ENCODE measurements at regions not wholly inside any gene's neighbourhood (a gene's known extent, or its start where the extent isn't known, plus 50 kb on each side); places are given as distances from the start of the nearest gene placed in this dataset.
A peak's percentile ranks its signal among the peaks of the same experiment; 100 is the strongest.

DNA sequence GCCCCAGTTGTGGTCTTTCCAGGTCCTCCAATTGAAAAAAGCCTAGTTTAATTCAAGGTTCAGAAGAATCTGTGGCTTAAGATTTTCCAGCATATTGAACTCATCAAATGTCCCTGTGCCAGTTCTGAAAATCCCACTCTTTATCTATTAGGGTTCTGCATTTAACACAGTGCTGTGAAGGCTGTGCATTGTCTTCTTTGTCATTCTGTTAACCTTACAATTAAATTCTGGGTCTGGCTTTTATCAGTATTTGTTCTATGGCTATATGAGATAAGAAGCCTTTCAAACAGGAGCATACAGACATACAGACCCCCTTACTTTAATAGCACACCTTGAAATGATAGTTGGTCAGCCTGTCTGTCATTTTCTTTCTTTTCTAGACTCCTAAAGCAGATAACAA lies 362.1 kb upstream of the DACH1 start:
- no peak for DNase-seq (ENCODE audit: low read depth)
- H3K4me3 ChIP-seq (ENCODE audit: low read depth, low read length): no peak overlapping the region
- TF ChIP-seq POLR2A (IDR thresholded peaks at IDR 0.05; ENCODE audit: extremely low read depth, insufficient read length) (no peak), MYC (IDR thresholded peaks at IDR 0.05; ENCODE audit: low read depth, low read length) (no peak)
- TF ChIP-seq, protein P1, sequence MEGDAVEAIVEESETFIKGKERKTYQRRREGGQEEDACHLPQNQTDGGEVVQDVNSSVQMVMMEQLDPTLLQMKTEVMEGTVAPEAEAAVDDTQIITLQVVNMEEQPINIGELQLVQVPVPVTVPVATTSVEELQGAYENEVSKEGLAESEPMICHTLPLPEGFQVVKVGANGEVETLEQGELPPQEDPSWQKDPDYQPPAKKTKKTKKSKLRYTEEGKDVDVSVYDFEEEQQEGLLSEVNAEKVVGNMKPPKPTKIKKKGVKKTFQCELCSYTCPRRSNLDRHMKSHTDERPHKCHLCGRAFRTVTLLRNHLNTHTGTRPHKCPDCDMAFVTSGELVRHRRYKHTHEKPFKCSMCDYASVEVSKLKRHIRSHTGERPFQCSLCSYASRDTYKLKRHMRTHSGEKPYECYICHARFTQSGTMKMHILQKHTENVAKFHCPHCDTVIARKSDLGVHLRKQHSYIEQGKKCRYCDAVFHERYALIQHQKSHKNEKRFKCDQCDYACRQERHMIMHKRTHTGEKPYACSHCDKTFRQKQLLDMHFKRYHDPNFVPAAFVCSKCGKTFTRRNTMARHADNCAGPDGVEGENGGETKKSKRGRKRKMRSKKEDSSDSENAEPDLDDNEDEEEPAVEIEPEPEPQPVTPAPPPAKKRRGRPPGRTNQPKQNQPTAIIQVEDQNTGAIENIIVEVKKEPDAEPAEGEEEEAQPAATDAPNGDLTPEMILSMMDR (IDR thresholded peaks at IDR 0.05; ENCODE audit: low read depth, low read length): no peak
- TF ChIP-seq, protein P2, sequence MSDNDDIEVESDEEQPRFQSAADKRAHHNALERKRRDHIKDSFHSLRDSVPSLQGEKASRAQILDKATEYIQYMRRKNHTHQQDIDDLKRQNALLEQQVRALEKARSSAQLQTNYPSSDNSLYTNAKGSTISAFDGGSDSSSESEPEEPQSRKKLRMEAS (IDR thresholded peaks at IDR 0.05; ENCODE audit: low read depth, low read length): no peak

GRCh38 chr13:72221276-72221962 lies 354.4 kb upstream of the DACH1 start:
- TF ChIP-seq, protein P1 (IDR thresholded peaks at IDR 0.05; ENCODE audit: low read depth, low read length): peak; percentile 92
- TF ChIP-seq POLR2A (IDR thresholded peaks at IDR 0.05; ENCODE audit: extremely low read depth, insufficient read length): no peak
- peak; percentile 48 for DNase-seq (ENCODE audit: low read depth)
- no peak overlapping the region for H3K4me3 ChIP-seq (ENCODE audit: low read depth, low read length)

GRCh38 chr13:72218966-72219365 lies 352.0 kb upstream of the DACH1 start:
- H3K4me3 ChIP-seq (ENCODE audit: low read depth, low read length): no peak overlapping the region
- no peak for TF ChIP-seq MYC (IDR thresholded peaks at IDR 0.05; ENCODE audit: low read depth, low read length)
- TF ChIP-seq, protein P2 (IDR thresholded peaks at IDR 0.05; ENCODE audit: low read depth, low read length): no peak
- no peak for TF ChIP-seq POLR2A (IDR thresholded peaks at IDR 0.05; ENCODE audit: extremely low read depth, insufficient read length)
- TF ChIP-seq, protein P1 (IDR thresholded peaks at IDR 0.05; ENCODE audit: low read depth, low read length): no peak
- no peak for DNase-seq (ENCODE audit: low read depth)

- TF ChIP-seq, protein P1 (IDR thresholded peaks at IDR 0.05; ENCODE audit: low read depth, low read length): no peak
- TF ChIP-seq, protein P2 (IDR thresholded peaks at IDR 0.05; ENCODE audit: low read depth, low read length): no peak
- TF ChIP-seq POLR2A (IDR thresholded peaks at IDR 0.05; ENCODE audit: extremely low read depth, insufficient read length) (no peak), MYC (IDR thresholded peaks at IDR 0.05; ENCODE audit: low read depth, low read length) (no peak)
- no peak overlapping the region for H3K4me3 ChIP-seq (ENCODE audit: low read depth, low read length)
- DNase-seq (ENCODE audit: low read depth): no peak
Measured at GRCh38 chr13:72217142-72217541, 350.1 kb upstream of the DACH1 start.

DNA sequence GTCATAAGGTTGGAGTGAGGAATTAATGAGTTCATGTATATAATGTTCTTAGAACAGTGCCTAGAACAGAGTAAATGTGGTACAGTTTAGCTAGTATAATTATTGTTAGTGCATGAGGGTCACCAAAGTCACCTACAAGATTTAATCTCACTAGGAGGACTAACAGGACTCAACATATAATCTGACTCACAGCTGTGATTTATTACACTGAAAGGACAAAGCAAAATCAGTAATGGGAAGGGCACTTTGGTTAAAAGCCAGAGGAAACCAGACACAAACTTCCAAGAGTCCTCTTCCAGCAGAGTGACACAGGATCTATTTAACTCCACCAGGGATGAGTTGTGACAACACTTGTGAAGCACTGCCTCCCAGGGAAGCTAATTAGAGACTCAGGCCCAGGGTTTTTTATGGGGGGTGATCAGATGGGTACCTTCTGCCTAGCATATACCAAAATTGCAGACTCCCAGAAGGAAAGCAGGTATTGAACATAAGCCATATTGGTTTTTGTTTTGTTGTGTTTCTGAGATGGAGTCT lies 341.2 kb upstream of the DACH1 start:
- DNase-seq (ENCODE audit: low read depth): no peak
- no peak overlapping the region for H3K4me3 ChIP-seq (ENCODE audit: low read depth, low read length)
- TF ChIP-seq MYC (IDR thresholded peaks at IDR 0.05; ENCODE audit: low read depth, low read length) (no peak), POLR2A (IDR thresholded peaks at IDR 0.05; ENCODE audit: extremely low read depth, insufficient read length) (no peak)
- TF ChIP-seq, protein P1 (IDR thresholded peaks at IDR 0.05; ENCODE audit: low read depth, low read length): no peak
- TF ChIP-seq, protein P2 (IDR thresholded peaks at IDR 0.05; ENCODE audit: low read depth, low read length): no peak
